ENCODE measurements at regions not wholly inside any gene's neighbourhood (a gene's known extent, or its start where the extent isn't known, plus 50 kb on each side); places are given as distances from the start of the nearest gene placed in this dataset.
"Not testable (repeated sequence)": the region's sequence is repeated elsewhere in the genome, so short reads cannot be mapped to it uniquely, and the experiment has no call there.

DNA sequence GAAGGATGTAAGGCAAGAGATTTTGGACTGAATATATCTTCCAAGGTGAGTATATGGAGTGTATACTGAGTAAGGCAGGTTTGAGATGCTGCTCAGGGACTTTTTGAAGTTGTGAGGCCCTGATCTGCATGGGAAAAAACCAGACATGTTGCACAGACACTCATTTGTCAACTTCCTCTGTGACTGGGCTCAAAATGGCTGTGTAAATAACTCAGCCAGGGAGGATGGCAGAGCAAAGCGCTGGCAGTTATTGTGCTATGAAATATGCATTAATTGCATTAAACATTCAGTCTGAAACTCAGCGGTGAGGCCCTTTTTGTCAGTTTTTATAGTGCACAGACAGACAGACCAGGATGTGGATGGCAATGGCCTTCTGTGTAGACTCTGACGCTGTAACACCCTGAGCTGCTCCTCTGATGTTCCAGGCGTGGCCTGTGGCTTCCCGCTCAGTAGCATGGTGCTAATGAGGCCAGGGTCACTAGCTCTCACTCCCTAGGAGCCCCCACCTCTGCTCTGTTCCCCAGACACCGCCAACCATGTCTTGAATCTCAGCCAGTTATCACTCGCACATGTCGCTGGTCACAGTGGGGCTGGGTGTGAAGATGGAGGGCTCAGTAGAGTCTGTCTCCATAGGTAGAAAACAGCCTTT is 307.0 kb upstream of the PROX1 start:
- DNase-seq (ENCODE audit: low read depth): no peak

DNA sequence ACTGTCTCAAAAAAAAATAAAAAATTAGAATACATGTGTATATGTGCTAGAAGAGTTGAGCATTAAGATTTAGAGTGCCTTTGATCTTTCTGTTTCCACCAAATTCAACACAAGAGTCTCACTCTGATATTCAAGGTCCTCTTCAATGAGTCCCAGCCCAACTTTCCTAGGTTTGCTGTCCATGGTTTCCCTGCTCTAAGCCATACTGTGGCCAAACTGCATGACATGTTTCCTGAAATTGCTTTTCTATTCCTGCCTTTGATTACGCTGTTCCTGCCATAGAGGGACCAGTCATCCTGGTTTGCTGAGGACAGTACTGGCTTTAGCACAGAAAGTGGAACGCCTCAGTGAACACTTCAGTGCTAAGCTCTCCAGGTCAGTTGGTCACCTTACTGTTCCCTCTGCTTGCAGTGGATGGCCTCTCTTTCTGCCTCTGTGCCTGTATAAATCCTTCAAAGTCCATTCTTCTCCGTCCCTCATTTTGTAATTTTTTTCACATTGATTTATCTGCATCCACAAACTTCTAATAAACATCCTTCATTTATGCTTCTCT is 305.9 kb upstream of the PROX1 start:
- DNase-seq (ENCODE audit: low read depth): no peak

DNA sequence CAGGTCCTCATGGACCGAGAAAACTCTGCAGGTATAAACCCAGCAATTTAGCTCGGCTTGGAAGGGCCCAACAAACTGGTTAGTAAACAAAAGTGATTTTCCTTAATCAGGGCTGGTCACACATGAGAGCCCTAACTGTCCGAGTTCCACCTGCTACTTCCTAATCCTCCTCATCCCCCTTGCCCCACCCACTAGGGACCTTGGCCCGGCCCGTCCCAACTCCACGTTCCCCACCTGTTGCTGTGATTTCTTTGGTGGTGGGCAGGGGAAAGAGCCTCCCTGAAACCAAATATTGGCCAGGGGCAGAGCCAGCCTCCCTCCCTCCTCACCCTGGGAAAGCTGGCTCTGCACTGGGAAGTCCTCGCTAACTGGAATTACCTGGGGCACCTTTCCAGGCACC is 304.2 kb upstream of the PROX1 start:
- no peak for DNase-seq (ENCODE audit: low read depth)

DNA sequence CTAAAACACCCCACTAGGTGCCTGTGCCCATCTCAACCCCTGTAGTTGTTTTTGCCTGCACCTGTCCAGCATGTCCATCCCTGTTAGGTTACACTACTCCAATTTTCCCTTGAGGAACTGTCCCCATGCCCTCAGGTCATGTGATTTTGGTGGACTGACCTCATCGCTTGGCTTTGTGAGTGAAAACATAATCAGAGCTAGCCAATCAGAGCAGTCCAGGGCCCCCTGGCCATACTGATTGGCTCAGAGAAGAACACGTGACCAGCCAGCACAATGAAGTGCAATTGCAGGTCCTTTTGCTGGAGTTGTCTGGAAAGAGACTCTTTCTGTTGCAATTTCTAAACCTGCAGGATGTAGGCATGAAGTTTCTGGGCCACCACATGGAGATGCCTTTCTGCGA is 303.3 kb upstream of the PROX1 start:
- DNase-seq (ENCODE audit: low read depth): no peak

DNA sequence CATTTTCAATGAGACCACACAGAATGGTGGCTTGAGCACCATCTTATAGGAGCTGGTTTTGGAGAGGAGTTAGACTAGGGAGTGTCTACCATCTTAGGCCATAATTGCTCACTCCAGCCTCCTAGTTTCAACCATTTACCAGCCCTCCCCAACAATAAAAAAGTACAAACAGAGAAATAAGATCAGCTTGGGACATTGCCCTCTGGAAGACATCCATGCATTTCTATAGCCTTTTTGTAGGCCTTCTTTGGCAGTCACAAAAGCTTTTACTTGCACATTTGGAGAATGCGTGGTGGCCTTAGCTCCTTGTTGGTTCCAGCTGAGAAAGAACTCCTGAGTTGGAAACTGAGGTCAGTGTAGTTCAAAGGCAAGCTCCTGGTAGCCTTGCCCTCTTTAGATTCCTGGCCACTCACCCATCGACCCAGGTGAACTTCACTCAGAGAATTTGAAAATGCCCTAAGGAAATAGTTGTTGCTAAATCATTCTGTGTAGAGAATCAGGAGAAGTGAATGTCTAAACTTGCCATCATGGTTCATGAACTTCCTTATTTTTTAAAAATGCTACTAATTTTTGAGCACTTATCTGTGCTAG is 301.7 kb upstream of the PROX1 start:
- DNase-seq (ENCODE audit: low read depth): no peak

DNA sequence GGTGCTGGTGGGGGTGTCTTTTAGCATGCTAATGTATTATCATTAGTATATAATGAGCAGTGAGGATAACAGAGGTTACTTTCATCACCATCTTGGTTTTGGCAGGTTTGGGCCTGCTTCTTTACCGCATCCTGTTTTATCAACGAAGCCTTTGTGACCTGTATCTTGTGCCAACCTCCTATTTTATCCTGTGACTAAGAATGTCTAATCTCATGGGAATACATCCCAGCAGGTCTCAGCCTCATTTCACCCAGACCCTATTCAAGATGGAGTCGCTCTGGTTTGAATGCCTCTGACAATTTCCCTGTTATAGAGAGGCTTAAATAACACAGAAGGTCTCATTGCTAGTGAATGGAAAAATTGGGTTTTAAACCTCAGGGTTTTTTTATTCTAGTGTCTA is 300.8 kb upstream of the PROX1 start:
- no peak for DNase-seq (ENCODE audit: low read depth)

DNA sequence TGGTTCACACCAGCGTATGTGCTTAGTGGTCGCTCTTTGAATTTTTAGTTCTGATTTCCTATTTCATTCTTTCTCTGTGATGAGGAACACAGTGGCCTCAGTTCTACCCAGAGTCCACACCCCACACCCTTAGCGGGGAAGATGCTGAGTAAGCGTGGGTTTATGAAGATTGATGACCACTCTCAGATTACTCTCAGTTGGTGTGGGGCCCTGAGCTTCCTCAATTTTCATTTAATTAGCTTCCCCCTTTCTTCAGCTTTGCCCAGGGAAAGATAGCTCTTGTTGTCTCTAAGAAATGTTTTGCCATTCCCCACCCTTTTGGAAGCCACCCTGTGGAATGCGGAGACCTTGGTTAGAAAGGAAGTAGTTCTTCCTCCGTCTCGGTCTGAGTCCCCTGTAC is 299.9 kb upstream of the PROX1 start:
- no peak for DNase-seq (ENCODE audit: low read depth)

DNA sequence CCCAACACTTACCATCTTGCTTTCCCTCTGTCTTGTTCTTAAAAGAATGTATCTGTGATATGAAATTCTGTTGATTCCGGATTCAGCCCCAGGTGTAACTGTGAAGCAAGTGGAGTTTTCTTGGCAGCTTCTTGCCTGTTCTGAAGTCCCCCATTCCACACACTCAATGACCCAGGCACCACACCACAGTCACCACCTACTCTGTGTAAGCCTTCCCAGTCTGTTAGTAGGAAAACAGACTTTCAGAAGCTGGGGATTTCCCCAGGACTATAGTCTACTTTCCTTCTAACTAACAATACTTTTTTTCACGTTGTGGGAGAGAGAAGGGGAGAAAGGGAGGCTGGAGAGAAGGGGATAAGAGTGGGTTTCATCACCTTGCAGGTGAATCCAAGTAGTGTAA is 299.1 kb upstream of the PROX1 start:
- DNase-seq (ENCODE audit: low read depth): no peak

DNA sequence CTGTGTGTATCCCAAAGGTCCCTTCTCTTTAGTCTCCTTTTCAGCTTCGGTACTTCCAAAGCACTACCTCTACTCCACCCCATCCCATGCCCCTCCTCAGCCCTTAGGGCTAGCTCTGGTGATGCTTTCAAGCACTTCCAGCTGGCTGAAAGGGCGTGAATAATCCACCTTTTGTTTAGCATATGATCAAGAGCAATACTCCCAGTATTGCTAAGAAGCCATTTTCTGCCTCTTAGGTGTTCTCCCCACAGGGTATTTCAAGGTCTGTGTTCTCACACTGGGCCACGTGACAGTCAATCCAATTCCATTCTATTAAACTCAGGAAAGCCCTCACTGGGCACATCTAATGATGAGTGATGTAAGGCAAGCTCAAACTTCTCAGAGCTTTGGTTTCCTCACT is 298.5 kb upstream of the PROX1 start:
- DNase-seq (ENCODE audit: low read depth): no peak

DNA sequence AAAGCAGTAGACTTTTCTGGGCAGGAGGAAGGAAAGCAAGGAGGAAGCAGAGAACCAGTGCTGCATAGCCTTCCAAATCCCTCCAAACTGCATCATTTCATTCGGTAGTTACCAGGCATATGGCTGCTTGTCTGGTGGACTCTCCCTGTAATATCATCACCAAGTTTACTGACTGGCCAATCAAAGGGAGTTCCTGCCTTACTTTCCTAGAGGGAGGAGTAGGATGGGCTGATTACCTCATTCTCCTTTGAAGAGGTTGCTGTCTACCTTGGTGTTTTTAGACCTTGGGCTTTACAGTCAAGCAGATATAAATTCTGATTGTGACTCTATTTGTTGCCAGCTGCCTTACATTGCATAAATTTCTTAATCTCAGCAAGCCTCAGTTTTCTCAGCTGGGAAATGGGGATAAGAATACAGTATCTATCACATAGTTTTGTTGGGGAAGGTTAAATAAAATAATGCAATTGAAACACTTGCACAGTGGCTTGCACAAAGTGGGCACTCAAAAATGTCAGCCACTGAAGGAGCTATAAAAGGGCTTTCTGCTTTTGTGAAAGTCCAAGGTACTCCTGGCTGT is 297.3 kb upstream of the PROX1 start:
- no peak for DNase-seq (ENCODE audit: low read depth)

DNA sequence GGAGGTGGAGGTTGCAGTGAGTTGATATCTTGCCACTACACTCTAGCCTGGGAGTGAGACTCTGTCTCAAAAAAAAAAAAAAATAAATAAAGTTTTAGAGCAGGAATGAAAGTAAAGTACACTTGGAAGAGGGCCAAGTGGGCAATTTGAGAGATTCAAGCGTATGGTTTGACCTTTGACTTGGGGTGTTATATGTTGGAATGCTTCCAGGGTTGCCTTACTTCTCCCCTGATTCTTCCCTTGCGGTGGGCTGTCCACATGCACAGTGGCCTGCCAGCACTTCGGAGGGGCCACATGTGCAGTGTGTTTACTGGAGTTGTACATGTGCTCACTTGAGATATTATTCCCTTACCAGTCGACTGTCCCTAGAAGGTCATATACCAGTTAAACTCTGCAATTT is 295.5 kb upstream of the PROX1 start:
- DNase-seq (ENCODE audit: low read depth): no peak

DNA sequence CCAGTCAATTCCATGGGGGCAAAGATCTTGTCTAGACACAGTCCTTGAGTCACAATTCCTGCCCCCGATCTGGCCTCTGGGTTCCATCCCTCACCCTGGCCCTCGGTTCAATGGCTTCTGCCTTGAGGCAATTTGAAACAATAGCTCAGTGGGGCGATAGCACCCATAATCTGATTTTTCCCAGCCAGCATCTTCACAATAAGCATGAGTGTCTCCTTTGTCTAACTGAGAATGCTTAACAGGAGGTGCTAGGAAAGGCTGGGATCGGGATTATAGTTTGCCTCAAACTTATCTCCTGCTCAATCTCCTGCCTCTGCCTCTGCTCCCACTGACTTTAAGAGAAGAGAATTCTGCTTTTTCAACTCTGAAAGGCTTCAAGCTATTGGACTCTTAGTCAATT is 293.9 kb upstream of the PROX1 start:
- no peak for DNase-seq (ENCODE audit: low read depth)

DNA sequence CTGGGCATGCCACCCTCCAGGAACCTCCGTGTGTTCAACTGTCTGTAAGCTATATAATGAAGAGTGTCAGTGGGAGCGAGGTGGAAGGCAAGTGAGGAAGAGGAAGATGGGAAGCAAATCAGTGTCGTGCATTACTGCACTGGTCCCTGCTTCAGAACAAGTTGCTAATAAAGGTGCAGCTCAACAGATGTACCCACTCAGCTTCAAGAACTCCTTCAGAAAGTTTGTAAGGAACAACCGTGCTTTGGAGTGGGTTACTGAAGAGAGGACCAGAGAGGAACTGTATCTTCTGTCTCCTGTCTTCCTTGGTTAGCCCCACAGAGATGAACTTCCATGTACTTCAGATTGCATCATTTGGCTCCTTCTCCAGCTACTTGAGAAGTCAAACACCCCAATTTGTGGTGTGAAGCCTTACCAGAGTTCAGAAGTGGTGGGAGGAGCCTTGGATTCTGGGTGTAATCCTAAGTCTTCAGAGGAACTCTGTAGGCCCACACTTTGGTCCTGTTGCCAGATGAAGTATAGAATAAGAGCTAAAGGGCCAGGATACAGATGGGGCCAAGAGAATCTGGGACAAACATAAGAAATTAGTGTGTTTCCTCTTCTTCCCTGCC is 290.5 kb upstream of the PROX1 start:
- no peak for DNase-seq (ENCODE audit: low read depth)

DNA sequence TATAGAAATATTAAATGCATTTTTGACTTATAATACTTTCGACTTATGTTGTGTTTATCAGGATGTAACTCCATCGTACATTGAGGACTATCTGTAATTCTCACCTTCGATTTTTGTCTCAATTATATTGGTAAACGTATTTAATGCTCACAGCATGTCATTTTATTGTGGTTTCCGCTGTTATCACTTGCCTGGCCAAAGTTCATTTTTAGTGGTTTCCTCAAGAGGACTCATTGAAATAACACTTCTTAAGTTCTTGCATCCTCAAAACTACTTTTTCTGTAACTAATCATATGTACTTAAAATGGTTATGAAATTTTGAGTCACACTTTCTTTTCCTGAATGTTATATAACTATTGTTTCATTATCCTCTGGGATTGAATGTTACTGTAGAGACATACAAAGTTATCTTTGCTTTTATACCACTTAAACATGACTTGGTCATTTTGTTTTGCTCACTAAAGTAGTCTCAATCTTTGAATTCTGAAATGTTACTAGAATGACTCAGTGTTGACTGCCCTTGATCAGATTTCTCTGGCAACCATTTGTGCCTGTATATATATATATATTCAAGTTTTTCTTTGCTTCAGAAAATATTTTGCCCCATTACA is 289.6 kb upstream of the PROX1 start:
- no peak for DNase-seq (ENCODE audit: low read depth)

DNA sequence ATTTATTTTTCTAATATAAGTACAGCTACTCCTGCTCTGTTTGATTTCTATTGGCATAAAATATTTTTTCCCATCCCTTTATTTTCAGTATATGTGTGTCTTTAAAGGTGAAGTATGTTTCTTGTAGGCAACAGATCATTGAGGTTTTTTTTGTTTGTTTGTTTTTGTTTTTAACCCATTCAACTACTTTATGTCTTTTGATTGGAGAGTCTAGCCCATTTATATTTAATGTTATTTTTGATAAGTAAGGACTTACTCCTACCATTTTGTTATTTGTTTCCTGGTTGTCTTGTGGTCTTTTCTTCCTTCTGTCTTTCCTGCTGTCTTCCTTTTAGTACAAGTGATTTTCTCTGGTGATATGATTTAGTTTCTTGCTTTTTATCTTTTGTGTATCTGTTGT is 285.1 kb upstream of the PROX1 start:
- DNase-seq (ENCODE audit: low read depth): no peak

DNA sequence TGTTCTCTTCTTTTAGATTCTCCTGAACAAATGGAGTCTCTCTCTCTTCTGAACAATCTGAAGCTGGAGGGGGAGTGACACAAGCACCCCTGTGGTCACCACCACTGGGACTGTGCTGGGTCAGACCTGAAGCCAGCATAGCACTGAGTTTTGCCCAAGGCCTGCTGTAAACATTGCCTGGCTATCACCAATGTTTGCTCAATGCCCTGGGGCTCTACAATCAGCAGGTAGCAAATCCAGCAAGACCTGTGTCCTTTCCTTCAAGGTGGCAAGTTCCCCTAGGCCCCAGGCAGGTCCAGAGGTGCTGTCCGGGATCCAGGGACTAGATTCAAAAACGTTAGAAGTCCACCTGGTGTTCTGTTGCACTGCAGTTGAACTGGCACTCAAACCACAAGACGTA is 282.8 kb upstream of the PROX1 start:
- no peak for DNase-seq (ENCODE audit: low read depth)

DNA sequence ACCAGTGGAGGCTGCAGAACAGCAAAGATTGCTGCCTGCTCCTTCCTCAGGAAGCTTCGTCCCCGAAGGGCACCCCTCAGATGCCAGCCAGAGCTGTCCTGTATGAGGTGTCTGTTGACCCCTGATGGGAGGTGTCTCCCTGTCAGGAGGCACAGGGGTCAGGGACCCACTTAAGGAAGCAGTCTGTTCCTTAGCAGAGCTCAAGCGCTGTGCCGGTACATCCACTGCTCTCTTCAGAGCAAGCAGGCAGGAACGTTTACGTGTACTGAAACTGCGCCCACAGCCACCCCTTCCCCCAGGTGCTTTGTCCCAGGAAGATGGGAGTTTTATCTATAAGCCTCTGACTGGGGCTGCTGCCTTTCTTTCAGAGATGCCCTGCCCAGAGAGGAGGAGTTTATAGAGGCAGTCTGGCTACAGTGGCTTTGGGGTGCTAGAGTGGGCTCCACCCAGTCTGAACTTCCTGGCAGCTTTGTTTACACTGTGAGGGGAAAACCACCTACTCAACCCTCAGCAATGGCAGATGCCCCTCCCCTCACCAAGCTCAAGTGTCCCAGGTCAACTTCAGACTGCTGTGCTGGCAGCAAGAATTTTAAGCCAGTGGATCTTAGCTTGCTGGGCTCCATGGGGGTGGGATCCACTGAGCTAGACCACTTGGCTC is 275.8 kb upstream of the PROX1 start:
- DNase-seq (ENCODE audit: low read depth): not testable (repeated sequence)

DNA sequence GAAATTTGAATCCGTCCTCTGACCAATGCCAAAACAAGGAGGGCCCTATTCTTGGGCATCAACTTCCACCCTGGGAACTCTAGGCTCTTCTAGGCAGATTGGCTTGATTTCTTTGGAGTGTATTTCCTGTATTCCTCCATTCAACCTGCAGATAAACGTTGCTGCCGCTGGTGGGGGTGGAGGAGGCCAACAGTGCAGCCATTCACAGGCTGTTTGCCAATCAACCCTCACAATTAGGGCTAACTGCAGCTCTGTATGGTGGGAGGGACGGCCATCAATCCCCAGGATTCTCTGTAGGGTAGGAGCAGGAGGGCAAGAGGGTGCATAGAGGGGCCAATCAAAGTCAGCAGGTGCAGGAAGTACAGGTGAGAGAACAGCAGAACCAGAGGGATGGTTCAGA is 273.1 kb upstream of the PROX1 start:
- DNase-seq (ENCODE audit: low read depth): no peak

DNA sequence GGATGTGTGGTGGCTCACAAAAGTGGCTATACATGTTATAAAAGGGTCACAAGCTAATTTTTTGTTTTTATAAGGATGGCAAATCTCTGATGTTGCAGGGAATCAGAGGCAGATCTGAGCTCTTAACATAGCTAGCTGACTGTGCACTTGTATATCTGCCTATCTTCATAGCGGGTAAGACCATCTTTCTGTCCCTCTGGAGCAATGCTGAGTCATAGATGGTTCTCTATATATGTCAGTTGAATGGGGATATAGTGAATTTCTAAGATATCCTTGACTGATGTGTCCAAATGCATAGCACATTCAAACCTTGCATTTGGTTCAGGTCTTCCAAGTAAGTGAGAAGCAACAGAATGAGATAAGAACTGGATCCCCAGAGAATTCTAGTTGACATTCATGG is 272.6 kb upstream of the PROX1 start:
- DNase-seq (ENCODE audit: low read depth): no peak

DNA sequence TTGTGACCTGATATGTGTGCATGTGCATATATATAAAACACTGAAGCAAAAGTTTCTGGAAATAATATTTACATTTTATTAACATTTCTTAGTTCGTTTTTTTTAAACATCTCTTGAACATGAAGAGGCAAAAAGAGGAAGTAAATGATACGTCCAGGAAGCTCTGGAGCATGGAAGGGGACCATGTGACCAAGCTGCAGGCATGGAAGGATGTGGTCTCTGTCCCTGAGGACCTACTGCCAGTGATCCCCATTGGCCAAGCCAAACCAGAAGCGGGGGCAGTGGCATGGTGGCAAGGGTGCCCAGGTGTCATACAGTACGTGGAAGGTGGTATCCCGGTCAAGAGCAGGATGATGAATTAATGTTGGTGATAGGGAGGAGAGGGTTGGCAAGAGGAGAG is 268.3 kb upstream of the PROX1 start:
- no peak for DNase-seq (ENCODE audit: low read depth)

DNA sequence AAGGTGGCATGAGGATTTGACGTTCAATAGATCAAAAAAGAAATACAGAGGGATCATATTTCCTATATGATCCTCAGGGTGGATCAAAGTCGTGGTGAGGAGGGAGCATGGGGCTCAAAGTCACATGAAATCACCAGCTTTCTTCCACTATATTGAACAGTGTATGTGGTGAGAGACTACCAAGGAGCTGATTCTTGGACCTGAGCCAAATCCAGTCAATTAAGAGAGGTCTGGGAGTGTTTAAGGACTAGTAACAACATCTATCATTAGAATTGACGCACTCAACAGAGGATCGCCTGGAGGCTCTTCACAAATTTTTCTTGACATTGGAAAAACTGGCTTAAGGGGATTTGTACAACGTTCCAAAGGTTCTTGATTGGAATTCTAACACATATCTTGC is 267.7 kb upstream of the PROX1 start:
- DNase-seq (ENCODE audit: low read depth): no peak

DNA sequence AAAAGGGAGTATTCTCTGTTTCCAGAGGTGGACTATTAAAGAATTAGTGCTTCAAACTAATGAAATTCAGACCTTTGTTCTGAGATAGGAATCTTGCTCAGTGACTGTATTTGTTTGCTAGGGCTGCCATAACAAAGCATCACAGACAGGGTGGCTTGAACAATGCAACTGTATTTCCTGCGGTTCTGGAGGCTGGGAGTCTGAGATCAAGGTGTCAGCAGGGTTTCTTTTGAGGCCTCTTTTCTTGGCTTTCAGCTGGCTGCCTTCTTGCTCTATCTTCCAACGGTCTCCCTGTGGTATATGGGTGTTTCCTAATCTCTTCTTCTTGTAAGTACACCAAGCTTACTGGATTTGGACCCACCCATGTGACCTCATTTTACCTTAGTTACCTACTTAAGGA is 264.6 kb upstream of the PROX1 start:
- DNase-seq (ENCODE audit: low read depth): no peak

All from iris pigment epithelial cell (primary cell).